HG02798 (cell line): ENCODE measurements at regions not wholly inside any gene's neighbourhood (a gene's known extent, or its start where the extent isn't known, plus 50 kb on each side); places are given as distances from the start of the nearest gene placed in this dataset.
A peak's percentile ranks its signal among the peaks of the same experiment; 100 is the strongest.

Experiments
- ATAC-seq: cut with Tn5 transposase; IDR thresholded peaks from one replicate; pipeline ENCODE4 v1.9.1; 2021; ENCODE audit warnings: mild to moderate bottlenecking; ENCODE audit not compliant: unreplicated experiment, poor library complexity

- no peak for ATAC-seq
Observed at GRCh38 chr3:168219530-168219929, 123.8 kb upstream of the GOLIM4 start.

- no peak for ATAC-seq
Observed at GRCh38 chr3:168218600-168218999, 122.9 kb upstream of the GOLIM4 start.

GRCh38 chr3:168216851-168217250, 121.1 kb upstream of the GOLIM4 start:
- ATAC-seq, result no peak

DNA sequence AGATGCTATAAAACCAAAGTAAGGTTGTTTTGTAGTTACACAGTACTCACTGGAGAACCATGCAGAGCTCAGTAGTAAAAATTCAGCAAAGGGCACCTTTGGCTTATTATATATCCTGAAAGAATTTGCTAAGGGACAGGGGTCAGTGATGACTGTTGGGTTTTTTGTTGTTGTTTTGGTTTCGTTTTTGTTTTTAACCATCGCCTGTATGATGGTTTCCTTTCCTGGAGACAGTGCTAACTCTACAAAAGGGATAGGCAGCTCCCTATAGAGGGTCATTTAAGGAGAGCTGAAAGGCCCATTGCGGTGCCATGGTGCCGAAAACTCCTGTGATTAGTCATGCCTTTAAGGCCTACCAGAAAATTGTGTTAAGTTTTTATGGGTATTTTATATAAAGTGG, 118.2 kb upstream of the GOLIM4 start:
- peak; percentile 92 for ATAC-seq

DNA sequence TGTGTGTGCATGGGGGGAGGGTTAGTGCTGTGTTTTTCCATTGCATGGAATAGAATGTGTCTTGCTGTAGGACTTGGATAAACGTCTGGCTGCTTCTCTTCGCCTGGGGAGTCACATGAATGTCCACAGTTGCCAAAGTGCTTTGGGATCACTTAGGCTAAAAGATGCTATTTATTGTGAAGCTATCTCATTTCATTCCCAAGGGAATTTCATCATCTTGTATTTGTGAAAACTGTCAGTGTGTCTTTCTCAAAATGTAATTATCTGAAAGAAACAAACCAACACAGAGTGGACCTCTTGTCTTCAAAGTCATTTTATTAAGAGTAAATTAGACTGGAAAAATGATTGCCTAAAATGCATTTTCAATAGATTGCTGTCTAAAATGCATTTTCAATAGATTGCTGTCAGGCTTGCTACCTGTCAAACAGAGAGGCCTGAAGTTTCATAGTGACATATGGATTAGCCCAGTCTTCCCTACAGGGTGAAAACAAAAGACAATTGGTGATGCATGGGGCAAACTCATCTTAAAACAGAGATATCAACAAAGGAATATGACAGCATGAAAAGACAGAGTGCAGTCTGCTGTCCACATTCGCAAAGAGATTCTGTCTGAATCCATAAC, 117.1 kb upstream of the GOLIM4 start:
- ATAC-seq, result no peak

DNA sequence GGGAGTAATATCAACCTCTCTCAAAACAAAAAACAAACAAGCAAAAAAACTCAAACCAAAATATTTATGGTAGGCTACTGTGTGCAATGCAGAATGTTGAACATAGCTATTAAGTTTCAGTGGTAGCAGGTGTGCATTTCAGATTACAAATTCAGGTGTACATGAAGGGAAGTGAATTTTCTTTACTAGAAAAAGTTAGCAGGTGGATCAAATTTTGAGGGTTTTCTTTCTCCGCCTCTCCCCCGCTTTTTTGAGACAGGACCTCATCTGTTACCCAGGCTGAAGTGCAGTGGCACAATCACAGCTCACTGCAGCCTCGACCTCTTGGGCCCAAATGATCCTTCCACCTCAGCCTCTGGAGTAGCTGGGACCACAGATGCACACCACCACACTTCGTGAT, 109.7 kb upstream of the GOLIM4 start:
- no peak for ATAC-seq

- ATAC-seq, result no peak
Observed at GRCh38 chr3:168197162-168197561, 101.4 kb upstream of the GOLIM4 start.

- ATAC-seq, result no peak
Observed at GRCh38 chr3:168191856-168192255, 96.1 kb upstream of the GOLIM4 start.

GRCh38 chr3:168187233-168187632, 91.5 kb upstream of the GOLIM4 start:
- ATAC-seq, result no peak

GRCh38 chr3:168186293-168186983, 90.7 kb upstream of the GOLIM4 start:
- no peak for ATAC-seq

GRCh38 chr3:168183774-168184173, 88.0 kb upstream of the GOLIM4 start:
- ATAC-seq, result no peak

- no peak for ATAC-seq
Observed at GRCh38 chr3:168168743-168169142, 73.0 kb upstream of the GOLIM4 start.

DNA sequence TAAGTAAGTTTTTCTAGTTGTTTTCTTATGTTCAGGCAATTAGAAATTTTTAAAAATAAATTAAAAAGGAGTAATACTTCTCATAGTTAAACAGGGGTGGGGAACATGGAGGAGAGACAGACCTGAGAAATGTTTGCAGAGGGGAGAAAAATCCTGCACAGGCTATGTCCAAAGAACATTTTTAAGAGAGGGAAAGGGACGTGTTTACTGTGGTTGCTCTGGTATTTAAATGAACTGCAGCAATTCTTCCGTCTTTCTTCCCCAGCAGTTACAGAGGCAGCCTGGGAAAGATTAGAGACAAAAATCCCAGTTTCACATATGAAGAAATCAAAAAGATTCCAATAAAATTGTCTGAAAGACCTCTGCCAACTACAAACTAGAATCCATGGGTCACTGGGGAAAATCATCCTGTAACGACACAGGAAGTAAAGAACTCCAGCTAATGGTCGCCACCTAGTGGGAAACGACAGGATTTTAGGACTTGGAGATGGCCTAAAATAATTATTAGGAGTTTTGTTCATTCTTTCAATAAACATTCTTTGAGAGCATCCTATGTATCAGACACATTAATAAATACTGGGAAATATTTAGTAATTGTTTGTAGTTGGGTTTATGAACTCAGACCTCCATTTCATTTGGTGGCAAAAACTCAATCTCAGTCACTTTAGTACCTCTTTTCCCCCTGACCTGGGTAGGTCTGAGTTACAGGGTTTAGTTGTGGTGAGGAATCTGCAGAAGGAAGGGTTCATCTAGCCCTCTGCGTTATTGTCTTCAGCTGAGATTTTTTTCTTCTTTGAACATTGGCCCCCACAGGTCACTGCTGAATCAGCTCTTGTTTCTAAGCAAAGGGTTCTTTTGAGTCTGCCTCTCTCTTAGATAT, 69.9 kb upstream of the GOLIM4 start:
- peak; percentile 89 for ATAC-seq

DNA sequence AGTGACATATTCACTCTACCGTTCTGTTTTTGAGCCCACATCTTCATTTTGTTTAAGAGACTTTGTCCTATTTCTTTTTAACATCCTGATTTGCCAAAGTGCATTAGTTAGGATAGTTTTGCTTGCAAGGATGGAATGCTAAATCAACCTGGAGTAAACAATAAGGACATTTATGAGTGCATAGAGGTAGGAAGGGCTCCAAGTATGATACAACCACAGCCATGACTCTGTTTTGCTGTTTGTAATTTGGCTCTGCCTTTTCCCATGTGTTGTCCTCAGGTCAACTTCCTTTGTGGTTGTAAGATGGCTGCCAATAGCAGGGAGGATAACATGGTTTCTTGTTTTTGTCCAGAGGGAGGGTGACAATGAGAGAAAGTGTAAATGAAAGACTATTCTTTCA, 66.4 kb upstream of the GOLIM4 start:
- no peak for ATAC-seq

- ATAC-seq, result no peak
Observed at GRCh38 chr3:168161696-168162095, 66.0 kb upstream of the GOLIM4 start.

GRCh38 chr3:168157903-168158302, 62.2 kb upstream of the GOLIM4 start:
- no peak for ATAC-seq

DNA sequence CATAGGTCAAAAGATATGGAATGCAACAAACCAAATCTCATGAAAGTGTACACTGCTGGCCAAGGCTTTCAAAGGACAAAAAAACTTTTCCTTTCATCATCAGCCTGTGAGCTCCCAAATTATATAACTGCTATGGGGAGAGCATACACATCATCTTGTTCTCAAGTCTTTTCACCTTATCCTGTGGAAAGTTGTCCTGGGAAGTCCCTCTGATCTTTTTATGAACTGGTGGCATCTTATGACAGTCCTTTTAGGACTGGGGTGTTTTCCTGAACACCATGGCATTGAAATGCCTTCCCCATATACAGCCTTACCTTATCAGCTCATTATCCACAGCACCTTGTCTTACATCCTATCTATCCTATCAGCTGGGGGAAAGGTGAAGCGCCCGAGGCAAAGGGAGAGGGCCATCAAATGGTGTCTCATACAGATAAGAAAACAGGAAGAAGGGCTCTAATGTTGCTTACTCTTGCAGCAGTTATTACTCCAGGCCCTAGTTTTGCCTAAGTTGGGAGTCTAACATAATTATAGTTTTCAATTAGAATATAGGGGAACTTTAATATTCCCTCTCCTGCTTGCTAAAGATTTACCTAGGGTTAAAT, 61.5 kb upstream of the GOLIM4 start:
- ATAC-seq, result no peak

DNA sequence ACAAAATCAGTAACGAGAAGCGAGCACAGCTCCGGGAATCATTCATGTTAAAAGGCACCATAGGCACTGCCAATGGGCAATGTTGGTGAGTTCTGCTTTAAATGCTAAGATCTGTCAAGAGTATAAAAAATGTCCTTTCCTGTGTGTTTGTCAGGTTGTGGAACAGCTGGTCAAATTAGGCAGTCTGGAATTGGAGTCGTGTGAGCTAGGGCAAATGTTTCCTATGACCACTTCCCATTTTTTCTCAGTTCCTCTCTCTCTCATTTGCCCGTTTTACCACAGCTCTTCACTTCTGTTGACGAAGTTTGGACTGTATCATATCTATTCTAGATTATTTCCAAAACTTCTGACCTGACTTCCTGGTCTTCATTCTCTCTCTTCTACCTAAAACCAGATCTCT, 60.8 kb upstream of the GOLIM4 start:
- no peak for ATAC-seq

DNA sequence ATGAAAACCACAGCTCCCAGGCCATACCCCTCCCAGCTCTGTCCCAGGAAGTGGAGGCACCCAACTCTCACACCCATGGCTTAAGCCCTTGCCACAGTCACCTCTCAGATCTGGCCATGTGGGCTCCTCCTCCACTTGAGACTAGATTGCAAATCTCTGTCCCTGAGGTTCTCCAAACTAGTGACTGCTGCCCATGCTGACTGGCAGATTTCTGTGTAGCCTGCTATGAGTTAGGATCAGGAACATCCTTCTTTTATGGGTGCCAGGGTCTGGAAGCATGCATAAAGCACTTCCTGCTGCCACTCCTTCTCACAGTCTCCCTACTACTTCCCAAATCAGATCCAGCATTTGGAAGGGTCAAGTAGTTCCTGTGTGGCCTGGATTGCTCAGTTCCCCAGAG, 59.6 kb upstream of the GOLIM4 start:
- no peak for ATAC-seq

DNA sequence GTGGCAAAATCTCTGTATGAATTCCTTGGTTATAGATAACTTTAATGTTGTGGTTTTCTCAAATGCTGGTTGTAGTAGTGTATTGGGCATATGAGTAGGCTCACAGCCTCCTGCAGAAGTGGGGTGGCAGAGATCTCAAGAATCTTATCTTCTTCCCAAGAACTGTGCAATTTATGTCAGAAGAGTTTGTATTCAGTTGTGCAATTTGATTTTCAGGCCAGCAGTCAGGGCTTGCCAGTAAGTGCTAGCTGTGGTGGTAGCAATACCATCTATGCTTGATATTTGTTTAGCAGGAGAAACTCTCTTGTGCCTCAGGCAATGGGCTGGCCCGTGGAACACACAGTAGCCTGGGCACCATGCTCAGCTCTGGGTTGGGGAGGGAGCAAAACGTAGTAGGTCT, 58.4 kb upstream of the GOLIM4 start:
- ATAC-seq, result no peak

DNA sequence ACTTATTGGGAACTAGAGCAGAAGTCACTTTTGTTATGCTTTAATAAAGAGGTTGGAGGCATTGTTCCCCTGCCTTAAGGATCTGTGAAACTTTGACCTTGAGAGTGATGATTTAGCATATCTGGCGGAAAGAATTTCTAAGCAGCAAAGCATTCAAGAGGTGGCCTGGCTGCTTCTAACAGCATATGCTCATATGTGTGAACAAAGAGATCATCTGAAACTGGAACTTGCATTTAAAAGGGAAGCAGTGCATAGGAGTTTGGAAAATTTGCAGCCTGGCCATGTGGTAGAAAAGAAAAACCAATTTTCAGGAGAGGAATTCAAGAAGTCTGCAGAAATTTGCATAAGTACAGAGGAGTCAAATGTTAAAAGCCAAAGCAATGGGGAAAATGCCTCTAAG, 56.4 kb upstream of the GOLIM4 start:
- no peak for ATAC-seq
